A204.1 (cell line): ENCODE measurements at regions not wholly inside any gene's neighbourhood (a gene's known extent, or its start where the extent isn't known, plus 50 kb on each side); places are given as distances from the start of the nearest gene placed in this dataset.

Experiments used
- FAIRE-seq: peaks from 2 replicates; lab custom pipeline; 2012; peaks lifted over from hg19 to GRCh38; lab: Jason Lieb, UNC

GRCh38 chr10:24039315-24039714 lies 169.6 kb upstream of the KIAA1217 start:
- no peak for FAIRE-seq

- no peak for FAIRE-seq
Measured at GRCh38 chr10:24039897-24040296, 169.0 kb upstream of the KIAA1217 start.

- no peak for FAIRE-seq
Measured at GRCh38 chr10:24041034-24041433, 167.9 kb upstream of the KIAA1217 start.

GRCh38 chr10:24041834-24042233 lies 167.1 kb upstream of the KIAA1217 start:
- FAIRE-seq, result no peak

GRCh38 chr10:24042884-24043283 lies 166.1 kb upstream of the KIAA1217 start:
- no peak for FAIRE-seq

GRCh38 chr10:24046060-24046459 lies 162.9 kb upstream of the KIAA1217 start:
- FAIRE-seq, result no peak

GRCh38 chr10:24047176-24047575 lies 161.8 kb upstream of the KIAA1217 start:
- FAIRE-seq, result no peak

GRCh38 chr10:24054421-24054820 lies 154.5 kb upstream of the KIAA1217 start:
- no peak for FAIRE-seq

GRCh38 chr10:24080207-24080606 lies 128.7 kb upstream of the KIAA1217 start:
- no peak for FAIRE-seq

GRCh38 chr10:24086296-24087086 lies 122.4 kb upstream of the KIAA1217 start:
- FAIRE-seq, result no peak

- no peak for FAIRE-seq
Measured at GRCh38 chr10:24091256-24091655, 117.7 kb upstream of the KIAA1217 start.

GRCh38 chr10:24096281-24096680 lies 112.7 kb upstream of the KIAA1217 start:
- no peak for FAIRE-seq

- no peak for FAIRE-seq
Measured at GRCh38 chr10:24097751-24098207, 111.2 kb upstream of the KIAA1217 start.

GRCh38 chr10:24104895-24105294 lies 104.0 kb upstream of the KIAA1217 start:
- FAIRE-seq, result no peak

- no peak for FAIRE-seq
Measured at GRCh38 chr10:24113901-24114300, 95.0 kb upstream of the KIAA1217 start.

GRCh38 chr10:24114556-24114955 lies 94.4 kb upstream of the KIAA1217 start:
- no peak for FAIRE-seq

- no peak for FAIRE-seq
Measured at GRCh38 chr10:24115403-24115802, 93.5 kb upstream of the KIAA1217 start.

- FAIRE-seq, result no peak
Measured at GRCh38 chr10:24118246-24118645, 90.7 kb upstream of the KIAA1217 start.

GRCh38 chr10:24119896-24120295 lies 89.0 kb upstream of the KIAA1217 start:
- FAIRE-seq, result no peak

- FAIRE-seq, result no peak
Measured at GRCh38 chr10:24120646-24121045, 88.3 kb upstream of the KIAA1217 start.

GRCh38 chr10:24127516-24127915 lies 81.4 kb upstream of the KIAA1217 start:
- FAIRE-seq, result no peak

- FAIRE-seq, result no peak
Measured at GRCh38 chr10:24128066-24128730, 80.7 kb upstream of the KIAA1217 start.

GRCh38 chr10:24132741-24133140 lies 76.2 kb upstream of the KIAA1217 start:
- no peak for FAIRE-seq

- FAIRE-seq, result no peak
Measured at GRCh38 chr10:24133835-24134234, 75.1 kb upstream of the KIAA1217 start.
